NCI-H2171 (cell line): ENCODE measurements at regions not wholly inside any gene's neighbourhood (a gene's known extent, or its start where the extent isn't known, plus 50 kb on each side); places are given as distances from the start of the nearest gene placed in this dataset.
"Not testable (repeated sequence)": the region's sequence is repeated elsewhere in the genome, so short reads cannot be mapped to it uniquely, and the experiment has no call there.

Experiments
- DNase-seq: peaks from one replicate; lab custom pipeline; 2025; lab: John Stamatoyannopoulos, UW

- no peak for DNase-seq
Observed at GRCh38 chr18:6571239-6571602, 156.5 kb upstream of the L3MBTL4 start.

- not testable (repeated sequence) for DNase-seq
Observed at GRCh38 chr18:6572192-6572591, 157.3 kb upstream of the ARHGAP28 start.

- no peak for DNase-seq
Observed at GRCh38 chr18:6574631-6575030, 154.9 kb upstream of the ARHGAP28 start.

- no peak for DNase-seq
Observed at GRCh38 chr18:6575908-6576307, 153.6 kb upstream of the ARHGAP28 start.

- no peak for DNase-seq
Observed at GRCh38 chr18:6576718-6577375, 152.7 kb upstream of the ARHGAP28 start.

- DNase-seq: no peak
Observed at GRCh38 chr18:6578686-6579085, 150.8 kb upstream of the ARHGAP28 start.

GRCh38 chr18:6579486-6579885 is 150.0 kb upstream of the ARHGAP28 start:
- no peak for DNase-seq

GRCh38 chr18:6580401-6580800 is 149.1 kb upstream of the ARHGAP28 start:
- no peak for DNase-seq

GRCh38 chr18:6589923-6590322 is 139.6 kb upstream of the ARHGAP28 start:
- DNase-seq: no peak

- no peak for DNase-seq
Observed at GRCh38 chr18:6590326-6590725, 139.2 kb upstream of the ARHGAP28 start.

- DNase-seq: no peak
Observed at GRCh38 chr18:6591491-6591890, 138.0 kb upstream of the ARHGAP28 start.

- DNase-seq: no peak
Observed at GRCh38 chr18:6592522-6592921, 137.0 kb upstream of the ARHGAP28 start.

GRCh38 chr18:6593142-6593885 is 136.2 kb upstream of the ARHGAP28 start:
- DNase-seq: no peak

GRCh38 chr18:6595666-6596065 is 133.8 kb upstream of the ARHGAP28 start:
- DNase-seq: no peak

- no peak for DNase-seq
Observed at GRCh38 chr18:6598657-6599056, 130.9 kb upstream of the ARHGAP28 start.

GRCh38 chr18:6600667-6601167 is 128.8 kb upstream of the ARHGAP28 start:
- no peak for DNase-seq

- no peak for DNase-seq
Observed at GRCh38 chr18:6601241-6601640, 128.3 kb upstream of the ARHGAP28 start.

- no peak for DNase-seq
Observed at GRCh38 chr18:6602365-6602764, 127.2 kb upstream of the ARHGAP28 start.

GRCh38 chr18:6604573-6604941 is 125.0 kb upstream of the ARHGAP28 start:
- no peak for DNase-seq

- no peak for DNase-seq
Observed at GRCh38 chr18:6605115-6605869, 124.2 kb upstream of the ARHGAP28 start.

GRCh38 chr18:6606411-6607085 is 123.0 kb upstream of the ARHGAP28 start:
- DNase-seq: no peak

- no peak for DNase-seq
Observed at GRCh38 chr18:6607343-6607742, 122.2 kb upstream of the ARHGAP28 start.
